ENCODE measurements at regions not wholly inside any gene's neighbourhood (a gene's known extent, or its start where the extent isn't known, plus 50 kb on each side); places are given as distances from the start of the nearest gene placed in this dataset.

DNA sequence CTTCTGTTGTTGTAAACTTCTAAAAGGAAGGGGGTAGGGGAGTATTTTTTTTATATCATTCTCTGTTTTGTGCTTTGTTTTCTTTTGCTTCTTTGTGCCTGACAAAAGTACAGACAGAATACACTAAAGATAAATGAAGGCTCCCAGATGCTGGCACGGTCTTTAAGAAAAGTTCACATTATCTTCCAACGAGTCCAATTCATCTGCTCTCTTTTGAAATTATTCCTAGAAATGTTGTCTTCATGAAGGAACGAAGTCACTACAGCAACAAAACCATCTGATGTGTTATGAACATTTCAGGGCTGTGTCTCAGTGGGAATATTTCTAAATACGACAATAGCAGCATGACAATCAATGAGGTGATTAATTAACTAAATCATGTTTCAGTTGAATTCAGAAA is 813.8 kb upstream of the HTR2C start:
- TF ChIP-seq, protein P1, sequence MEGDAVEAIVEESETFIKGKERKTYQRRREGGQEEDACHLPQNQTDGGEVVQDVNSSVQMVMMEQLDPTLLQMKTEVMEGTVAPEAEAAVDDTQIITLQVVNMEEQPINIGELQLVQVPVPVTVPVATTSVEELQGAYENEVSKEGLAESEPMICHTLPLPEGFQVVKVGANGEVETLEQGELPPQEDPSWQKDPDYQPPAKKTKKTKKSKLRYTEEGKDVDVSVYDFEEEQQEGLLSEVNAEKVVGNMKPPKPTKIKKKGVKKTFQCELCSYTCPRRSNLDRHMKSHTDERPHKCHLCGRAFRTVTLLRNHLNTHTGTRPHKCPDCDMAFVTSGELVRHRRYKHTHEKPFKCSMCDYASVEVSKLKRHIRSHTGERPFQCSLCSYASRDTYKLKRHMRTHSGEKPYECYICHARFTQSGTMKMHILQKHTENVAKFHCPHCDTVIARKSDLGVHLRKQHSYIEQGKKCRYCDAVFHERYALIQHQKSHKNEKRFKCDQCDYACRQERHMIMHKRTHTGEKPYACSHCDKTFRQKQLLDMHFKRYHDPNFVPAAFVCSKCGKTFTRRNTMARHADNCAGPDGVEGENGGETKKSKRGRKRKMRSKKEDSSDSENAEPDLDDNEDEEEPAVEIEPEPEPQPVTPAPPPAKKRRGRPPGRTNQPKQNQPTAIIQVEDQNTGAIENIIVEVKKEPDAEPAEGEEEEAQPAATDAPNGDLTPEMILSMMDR (conservative IDR thresholded peaks at IDR 0.05; ENCODE audit: low read depth in 2 of 2) = no peak
- no peak for TF ChIP-seq REST (IDR thresholded peaks at IDR 0.05; ENCODE audit: unreplicated experiment)

Data from GM23338 (cell line).